ENCODE measurements at regions not wholly inside any gene's neighbourhood (a gene's known extent, or its start where the extent isn't known, plus 50 kb on each side); places are given as distances from the start of the nearest gene placed in this dataset.

GRCh38 chr4:127052742-127053141 is 580.0 kb upstream of the INTU start:
- no peak for DNase-seq

GRCh38 chr4:127055357-127055756 is 577.4 kb upstream of the INTU start:
- DNase-seq = no peak

- no peak for DNase-seq
Observed at GRCh38 chr4:127069675-127070074, 563.1 kb upstream of the INTU start.

- no peak for DNase-seq
Observed at GRCh38 chr4:127071443-127071842, 561.3 kb upstream of the INTU start.

GRCh38 chr4:127080141-127080540 is 552.6 kb upstream of the INTU start:
- no peak for DNase-seq

- DNase-seq = no peak
Observed at GRCh38 chr4:127081041-127081440, 551.7 kb upstream of the INTU start.

- DNase-seq = no peak
Observed at GRCh38 chr4:127082986-127083385, 549.8 kb upstream of the INTU start.

- no peak for DNase-seq
Observed at GRCh38 chr4:127084666-127085065, 548.1 kb upstream of the INTU start.

- DNase-seq = no peak
Observed at GRCh38 chr4:127097061-127097460, 535.7 kb upstream of the INTU start.

- DNase-seq = no peak
Observed at GRCh38 chr4:127102361-127102760, 530.4 kb upstream of the INTU start.

- no peak for DNase-seq
Observed at GRCh38 chr4:127103681-127104115, 529.1 kb upstream of the INTU start.

- no peak for DNase-seq
Observed at GRCh38 chr4:127113844-127114362, 518.9 kb upstream of the INTU start.

GRCh38 chr4:127118681-127119080 is 514.1 kb upstream of the INTU start:
- DNase-seq = no peak

- DNase-seq = no peak
Observed at GRCh38 chr4:127120441-127121090, 512.2 kb upstream of the INTU start.

GRCh38 chr4:127124919-127125318 is 507.8 kb upstream of the INTU start:
- no peak for DNase-seq

GRCh38 chr4:127126718-127127117 is 506.0 kb upstream of the INTU start:
- no peak for DNase-seq

- DNase-seq = no peak
Observed at GRCh38 chr4:127131527-127131926, 501.2 kb upstream of the INTU start.

GRCh38 chr4:127134490-127134889 is 498.3 kb upstream of the INTU start:
- no peak for DNase-seq

GRCh38 chr4:127138586-127138985 is 494.2 kb upstream of the INTU start:
- DNase-seq = no peak

GRCh38 chr4:127139788-127140286 is 492.9 kb upstream of the INTU start:
- no peak for DNase-seq

GRCh38 chr4:127140306-127140705 is 492.5 kb upstream of the INTU start:
- DNase-seq = no peak

GRCh38 chr4:127141856-127142255 is 490.9 kb upstream of the INTU start:
- no peak for DNase-seq

- DNase-seq = no peak
Observed at GRCh38 chr4:127143460-127144195, 489.1 kb upstream of the INTU start.

- DNase-seq = no peak
Observed at GRCh38 chr4:127145006-127145540, 487.7 kb upstream of the INTU start.

Measured in NCI-H1048 (cell line).